Fibroblast of the conjunctiva (primary cell): ENCODE measurements at regions not wholly inside any gene's neighbourhood (a gene's known extent, or its start where the extent isn't known, plus 50 kb on each side); places are given as distances from the start of the nearest gene placed in this dataset.
"Not testable (repeated sequence)": the region's sequence is repeated elsewhere in the genome, so short reads cannot be mapped to it uniquely, and the experiment has no call there.

Experiments
- DNase-seq: peaks from one replicate; pipeline ENCODE4 v3.0.0-alpha.2; 2010; ENCODE audit warnings: low read depth

DNA sequence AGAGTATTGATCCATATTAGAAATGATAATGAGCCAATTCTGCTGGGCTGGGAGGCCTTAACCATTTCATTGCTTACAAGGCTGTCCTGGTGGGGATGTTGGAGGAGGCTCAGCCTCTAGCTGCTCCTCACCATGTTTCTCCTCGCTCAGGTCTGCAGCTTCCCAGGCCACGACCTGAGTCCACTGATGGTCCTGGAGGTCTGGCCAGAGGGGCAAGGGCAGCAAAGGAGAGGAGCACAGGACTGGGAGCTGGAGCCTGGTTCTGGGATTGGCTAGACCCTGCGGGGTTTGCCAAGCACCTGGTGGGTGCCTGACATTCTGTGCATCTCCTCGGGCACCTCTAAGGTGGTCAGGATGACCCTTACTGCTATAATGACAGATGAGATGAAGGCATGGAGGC is 92.6 kb downstream of the KIF26A start:
- no peak for DNase-seq

DNA sequence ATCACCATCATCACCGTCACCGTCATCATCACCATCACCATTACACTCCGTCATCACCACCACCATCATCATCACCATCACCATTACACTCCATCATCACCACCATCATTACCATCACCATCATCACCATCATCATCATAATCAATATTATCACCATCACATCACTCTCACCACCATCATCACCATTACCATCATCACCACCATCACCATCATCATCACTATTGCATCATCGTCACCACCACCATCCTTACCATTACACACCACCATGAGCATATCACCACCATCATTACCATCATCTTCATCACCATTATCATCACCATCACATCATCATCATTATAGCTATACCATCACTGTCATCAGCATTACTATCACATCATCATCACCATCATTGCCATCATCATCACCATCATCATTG is 93.7 kb downstream of the KIF26A start:
- DNase-seq = no peak

DNA sequence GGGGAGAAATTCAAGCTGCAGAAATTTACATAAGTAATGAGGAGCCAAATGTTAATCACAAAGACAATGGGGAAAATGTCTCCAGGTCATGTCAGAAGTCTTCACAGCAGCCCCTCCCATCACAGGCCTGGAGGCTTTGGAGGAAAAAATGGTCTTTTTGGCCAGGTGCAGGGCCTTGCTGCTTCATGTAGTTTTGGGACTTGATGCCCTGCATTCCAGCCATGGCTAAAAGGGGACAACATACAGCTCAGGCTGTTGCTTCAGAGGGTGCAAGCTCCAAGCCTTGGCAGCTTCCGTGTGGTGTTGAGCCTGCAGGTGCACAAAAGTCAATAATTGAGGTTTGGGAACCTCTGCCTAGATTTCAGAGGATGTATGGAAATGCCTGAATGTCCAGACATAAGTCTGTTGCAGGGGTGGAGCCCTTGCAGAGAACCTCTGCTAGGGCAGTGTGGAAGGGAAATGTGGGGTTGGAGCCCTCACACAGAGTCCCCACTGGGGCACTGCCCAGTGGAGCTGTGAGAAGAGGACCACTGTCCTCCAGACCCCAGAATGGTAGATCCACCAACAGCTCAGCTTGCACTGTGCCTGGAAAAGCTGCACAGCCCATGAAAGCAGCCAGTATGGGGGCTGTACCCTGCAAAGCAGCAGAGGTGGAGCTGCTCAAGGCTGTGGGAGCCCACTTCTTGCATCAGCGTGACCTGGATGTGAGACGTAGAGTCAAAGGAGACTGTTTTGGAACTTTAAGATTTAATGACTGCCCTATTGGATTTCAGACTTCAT is 95.8 kb downstream of the KIF26A start:
- not testable (repeated sequence) for DNase-seq

DNA sequence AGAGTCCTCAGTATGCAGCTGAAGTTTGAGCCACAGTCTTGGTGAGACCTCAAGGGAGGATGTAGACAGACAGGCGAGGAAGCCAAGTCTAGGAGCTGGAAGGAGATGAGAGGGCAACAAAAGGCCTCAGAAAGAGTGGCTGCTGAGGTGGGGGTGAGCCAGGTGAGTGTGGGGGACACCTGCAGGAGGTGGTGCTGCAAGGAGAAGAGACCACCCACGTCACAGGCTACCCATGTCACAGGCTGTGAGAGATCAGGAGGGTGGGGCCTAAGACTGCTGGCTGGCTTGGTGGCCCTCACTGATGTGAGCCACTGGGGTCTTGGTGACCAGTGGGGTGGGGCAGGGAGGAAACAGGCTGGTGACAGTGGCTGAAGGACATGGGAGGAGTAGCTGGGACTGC is 97.3 kb downstream of the KIF26A start:
- DNase-seq = no peak

DNA sequence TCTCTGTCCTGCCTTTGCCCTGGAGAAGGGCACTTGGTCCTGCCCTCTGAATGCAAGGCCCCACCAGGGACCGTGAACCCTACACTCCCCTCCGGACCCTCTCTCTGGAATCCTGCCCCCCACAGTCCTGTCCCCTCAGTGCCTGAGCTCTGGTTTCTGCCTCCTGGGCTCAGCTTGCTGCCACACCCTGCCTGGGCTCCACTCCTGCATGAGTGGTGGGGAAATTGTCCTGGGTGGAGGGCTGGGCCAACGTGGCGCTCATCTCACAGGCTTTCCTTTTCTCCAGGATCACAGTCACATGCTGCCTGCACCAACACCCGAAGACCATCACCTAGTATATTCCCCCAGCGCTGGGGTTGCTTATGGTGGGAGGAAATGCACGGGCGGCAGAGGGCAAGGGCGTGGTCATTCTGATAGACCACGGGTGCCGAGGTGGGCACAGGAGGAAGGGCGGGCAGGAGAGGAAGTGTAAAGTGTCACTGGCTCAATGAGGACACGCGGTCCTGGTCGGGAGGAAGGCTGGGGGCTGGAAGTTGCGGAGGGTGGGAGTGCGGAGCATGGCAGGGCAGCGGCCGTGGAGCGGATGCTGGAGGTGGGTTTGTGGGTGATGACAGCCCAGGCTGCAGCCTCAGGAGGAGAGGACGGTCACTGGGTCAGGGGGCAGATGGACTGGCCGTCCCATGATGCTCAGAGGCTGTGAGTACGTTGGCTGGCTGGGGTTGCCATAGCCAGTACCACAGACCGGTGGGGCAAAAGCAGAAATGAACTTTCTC is 99.5 kb downstream of the KIF26A start:
- DNase-seq = no peak

DNA sequence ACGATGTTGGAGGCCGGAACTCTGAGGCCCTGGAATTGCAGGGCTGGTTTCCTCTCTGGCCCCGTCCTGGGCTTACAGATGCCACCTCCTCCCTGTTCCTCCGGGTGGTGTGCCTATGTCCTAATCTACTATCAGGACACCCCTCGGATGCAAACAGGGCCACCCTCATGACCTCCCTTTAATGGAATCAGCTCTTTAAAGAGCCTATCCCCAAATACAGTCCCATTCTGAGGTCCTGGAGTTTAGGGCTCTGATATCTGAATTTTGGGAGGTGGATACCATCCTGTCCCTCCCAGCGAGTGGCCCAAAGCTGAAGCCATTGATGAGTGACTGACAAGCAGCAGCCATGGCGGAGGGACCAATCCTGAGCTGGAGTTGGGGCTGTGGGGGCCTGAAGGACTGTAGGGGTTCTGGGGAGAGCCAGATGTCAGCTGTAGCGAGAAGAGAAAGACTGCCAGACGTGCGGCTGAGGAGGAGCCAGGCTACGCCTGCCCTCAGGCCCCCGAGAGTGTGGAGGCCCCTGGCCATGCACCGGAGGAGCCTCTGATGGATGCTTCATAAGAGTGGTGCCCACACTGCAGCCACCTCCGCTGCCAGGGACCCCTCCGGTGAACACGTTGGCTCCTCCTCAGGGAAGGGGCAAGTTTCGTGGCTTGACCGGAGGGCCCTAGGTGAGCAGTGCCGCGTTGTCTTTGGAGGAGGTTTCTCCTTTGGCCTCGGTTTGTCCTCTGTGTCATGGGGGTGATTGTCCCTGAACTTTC is 100.2 kb downstream of the KIF26A start:
- no peak for DNase-seq

DNA sequence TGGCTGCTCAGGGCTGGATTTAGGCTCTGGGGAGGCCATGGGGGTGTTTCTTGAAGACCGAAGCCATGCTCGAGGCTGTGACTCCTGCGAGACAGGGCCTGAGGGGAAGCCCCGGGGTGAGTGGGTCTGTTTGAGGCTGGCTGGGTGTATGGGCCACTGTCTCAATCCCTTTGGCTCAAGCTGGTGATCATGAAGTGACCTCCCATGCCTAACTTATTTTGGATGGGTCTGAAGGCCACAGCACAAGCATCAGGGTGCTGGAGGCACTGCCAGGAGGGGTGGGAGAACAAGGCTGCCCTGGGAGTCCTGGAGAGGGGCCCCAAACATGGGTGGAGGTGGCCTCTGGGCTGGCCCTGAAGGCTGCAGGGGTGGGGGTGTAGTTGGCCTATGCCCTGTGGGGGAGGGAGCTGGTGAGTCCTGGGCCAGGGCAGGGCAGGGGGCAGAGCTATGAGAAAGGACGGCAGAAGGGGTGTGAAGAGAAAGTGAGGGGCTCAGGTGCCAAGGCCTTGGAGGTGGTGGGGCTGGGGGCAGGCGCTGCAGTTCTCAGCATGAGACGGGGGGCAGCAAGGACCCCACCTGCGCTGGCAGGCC is 100.9 kb downstream of the KIF26A start:
- DNase-seq = no peak

DNA sequence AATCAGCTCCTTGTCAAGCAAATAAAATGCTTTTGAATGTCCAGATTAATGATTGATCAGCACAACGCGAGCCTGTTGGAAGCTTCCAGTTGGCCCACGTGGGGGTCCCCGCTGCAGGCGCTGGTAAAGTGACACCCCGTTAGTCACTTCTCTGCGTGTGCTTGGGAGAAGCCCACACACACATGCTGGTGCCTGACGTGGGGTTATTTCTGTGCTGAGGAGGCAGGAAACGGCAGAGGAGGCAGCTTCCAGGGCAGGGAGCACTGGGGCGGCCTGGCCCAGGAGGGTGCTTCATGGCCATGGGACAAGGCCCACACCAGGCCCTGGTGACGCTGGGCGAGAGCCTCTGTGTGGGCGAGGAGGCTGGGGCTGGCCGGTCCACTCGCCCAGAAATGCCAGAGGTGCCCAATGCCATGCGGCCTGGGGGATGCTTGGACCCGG is 101.5 kb downstream of the KIF26A start:
- no peak for DNase-seq

DNA sequence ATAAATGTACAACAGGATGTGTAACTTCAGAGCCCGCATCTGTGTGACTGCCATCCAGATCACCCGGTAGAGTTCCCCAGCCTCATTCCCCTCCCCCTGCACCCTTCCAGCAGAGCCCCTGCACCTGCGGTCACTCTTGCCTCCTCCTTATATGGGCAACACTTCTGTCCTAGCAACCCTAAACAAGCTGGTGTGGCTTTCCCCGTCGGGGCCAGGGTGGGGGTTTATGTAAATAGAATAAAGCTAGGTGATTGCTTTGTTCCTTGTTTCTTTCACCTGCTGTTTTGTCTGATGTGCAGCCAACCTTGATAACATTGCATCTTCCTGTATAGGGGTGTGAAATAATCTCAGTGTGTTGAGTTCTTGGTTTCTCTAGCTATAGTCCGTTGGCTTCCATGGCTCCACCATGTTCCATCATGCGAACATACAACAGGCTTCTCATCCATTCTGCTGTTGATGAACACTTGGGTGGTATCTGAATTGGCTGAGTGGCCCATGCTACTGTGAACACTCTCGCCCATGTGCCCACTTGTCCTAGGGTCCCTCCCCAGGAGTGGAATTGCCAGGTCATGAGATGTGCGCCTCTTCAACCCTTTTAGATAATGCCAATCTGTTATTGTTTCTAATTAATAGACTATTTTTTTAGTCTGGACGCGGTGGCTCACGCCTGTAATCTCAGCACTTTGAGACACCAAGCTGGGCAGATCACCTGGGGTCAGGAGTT is 102.2 kb downstream of the KIF26A start:
- DNase-seq = no peak

DNA sequence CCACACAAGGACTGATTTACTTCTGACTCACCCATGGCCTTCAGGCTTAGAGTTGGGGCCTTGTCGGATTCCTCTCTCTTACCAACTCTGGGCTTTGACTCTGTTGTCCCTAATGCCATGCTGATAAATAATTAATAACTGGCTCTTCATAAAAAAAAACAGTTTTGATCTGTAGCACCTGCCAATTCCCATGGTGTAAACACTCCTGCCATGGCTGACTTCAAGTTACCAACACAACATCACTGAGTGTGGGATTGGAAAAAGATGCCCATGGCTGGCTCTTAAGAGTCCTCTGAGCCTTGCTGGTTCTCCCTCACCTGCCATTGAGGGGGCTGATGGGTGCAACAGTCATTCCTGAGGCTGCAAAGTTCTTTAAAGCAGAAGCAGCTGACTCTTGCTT is 104.8 kb downstream of the KIF26A start:
- DNase-seq = no peak

DNA sequence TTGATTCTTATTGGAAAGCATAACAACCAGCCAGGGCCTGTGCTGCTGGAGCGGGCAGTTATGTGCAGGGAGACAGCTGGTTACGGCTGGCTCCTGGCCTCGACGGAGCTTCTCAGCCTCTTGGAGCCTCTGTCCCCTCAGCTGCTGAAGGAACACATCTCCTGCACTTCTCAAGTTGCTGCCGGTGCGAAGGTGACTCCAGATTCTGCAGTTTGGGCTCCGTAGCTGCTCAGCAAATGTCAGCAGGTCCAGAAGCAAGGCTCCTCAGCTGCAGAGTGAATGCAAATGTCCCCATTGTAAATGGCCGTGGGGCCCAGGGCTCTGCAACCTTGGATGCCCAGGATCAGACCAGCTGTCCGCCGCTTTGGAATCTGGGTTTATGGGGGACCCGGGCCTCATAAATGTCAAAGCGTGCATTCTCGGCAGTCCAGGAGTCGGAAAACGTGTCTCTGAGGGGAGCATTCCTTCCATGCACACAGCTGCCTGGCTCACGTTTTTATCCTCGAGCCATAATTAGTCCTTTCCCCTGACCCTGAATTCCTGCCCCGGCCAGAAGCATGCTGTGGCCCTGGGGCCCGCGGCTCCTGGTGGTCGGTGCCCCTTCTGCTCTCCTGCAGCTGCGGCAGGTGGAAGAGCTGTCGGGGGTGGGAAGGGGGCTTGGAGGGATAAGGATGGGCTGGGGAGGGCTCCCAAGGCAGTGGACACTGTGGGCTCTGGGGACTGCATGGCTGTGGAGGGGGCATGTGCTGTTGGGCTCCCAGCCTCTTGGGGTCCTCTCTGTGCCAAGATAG is 106.0 kb downstream of the KIF26A start:
- no peak for DNase-seq

DNA sequence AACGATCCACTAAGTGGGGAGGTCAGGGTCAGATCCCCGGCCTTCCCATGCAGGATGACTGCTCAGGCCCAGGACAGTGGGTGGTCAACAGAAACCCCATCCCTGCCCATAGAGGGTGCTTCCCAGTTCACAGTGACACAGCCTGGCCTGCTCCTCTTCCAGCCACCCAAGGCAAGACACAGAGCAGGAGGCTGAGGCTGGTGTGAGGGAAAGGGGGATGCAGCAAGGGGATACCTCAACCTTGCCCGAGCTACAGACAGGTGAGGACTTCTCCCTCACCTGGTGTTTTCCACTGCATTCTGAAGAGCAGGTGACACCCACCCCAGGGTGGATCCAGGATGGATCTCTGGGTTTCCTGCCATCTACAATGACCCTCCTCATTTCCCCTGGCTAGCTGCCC is 106.7 kb downstream of the KIF26A start:
- DNase-seq = no peak

DNA sequence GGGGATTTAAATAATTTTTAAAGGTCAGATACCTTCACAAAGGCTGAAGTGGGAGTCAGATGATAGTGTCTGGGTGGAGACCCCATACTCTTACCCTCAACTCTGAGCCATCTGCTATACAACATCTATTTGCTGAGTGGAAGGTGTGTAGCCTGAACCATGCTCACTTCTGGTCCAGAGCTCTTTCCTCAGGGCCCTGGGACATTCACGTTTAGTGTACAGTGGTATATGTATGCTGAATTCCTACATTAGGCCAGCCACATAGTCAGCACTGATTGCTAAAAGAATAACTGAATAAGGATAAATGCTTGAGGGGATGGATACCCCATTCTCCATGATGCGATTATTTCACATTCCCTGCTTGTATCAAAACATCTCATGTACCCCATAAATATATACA is 107.3 kb downstream of the KIF26A start:
- no peak for DNase-seq

DNA sequence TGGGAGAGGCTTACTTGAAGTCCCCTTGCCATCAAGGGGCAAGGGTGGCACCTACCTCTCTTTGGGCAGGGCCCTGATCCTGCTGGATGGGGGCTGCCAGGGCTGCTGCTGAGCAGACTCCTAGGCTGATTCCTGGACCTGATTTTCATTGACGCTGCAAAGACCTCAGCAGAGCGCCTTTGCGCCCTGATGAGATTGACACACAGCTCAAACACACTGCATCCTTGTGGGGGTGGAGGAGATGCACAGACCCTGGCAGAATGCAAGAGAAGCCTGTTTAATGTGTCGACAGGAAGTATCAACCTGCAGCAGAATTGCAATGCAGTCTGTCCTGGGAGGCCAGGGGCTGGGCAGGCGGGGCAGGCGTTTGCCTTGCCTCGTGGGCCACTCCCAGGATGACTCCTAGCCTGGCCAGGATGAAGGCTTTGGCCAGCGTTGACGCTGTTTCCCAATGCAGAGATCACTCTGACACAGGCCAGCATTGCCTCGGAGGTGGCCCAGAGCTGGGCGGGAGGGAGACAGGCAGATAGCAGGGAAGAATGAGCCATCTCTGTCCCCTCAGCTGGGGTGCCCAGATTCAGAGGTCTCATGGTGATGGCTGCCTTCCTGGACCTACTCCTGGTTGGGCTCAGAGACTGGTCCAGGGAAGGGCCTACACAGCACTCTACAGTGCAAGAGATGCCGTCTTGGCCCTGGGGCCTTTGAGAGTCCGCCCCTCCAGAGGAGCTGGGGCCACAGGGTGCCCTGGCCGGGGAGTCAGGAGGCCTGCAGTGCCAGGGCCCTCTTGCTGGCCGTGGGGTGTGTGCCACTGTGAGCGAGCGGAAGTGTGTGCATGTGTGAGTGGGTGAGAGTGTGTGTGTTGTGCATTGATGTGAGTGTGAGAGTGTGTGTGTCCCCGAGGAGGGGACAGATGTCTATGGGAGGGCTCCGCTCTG is 108.3 kb downstream of the KIF26A start:
- no peak for DNase-seq

DNA sequence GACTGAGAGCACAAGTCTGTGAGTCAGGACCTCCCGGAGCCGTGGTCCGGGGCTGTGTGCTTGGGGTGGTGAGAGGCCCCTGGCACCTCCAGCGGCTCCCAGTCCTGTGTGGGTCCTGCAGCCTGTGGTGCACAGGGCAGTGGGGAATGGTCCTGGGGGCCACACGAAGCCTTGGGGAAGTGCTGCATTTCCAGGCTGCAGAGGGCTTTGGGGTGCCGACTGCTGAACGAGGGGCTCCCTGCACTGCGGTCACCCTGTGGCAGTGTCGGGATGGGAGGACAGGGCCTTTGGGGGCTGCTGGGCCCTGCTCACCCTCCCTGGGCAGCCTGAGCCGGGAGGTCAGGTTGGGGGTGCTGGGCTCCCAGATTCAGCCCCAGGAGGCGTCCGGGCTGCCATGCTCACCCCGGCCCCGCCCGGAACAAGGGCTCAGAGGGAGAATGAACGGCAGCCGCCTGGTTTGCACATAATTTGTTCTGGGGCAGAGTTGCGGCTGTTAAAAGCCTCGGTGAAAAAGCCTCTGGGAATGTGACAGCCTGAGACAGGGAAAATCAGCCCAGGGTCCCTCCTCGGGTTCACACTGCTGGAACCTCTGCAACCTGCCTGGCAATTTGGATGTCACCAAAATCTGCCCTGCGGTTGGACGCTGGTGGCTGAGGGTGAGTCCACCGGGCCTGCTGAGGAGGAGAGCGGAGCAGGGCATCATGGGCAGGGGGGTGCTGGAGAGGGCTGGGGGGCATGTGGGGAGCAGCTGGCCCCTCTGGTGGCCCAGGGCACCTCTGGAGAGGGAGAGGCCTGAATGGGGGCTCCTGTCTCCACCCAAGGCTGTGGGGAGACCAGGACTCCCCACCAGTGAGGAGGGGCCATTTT is 109.2 kb downstream of the KIF26A start:
- no peak for DNase-seq

DNA sequence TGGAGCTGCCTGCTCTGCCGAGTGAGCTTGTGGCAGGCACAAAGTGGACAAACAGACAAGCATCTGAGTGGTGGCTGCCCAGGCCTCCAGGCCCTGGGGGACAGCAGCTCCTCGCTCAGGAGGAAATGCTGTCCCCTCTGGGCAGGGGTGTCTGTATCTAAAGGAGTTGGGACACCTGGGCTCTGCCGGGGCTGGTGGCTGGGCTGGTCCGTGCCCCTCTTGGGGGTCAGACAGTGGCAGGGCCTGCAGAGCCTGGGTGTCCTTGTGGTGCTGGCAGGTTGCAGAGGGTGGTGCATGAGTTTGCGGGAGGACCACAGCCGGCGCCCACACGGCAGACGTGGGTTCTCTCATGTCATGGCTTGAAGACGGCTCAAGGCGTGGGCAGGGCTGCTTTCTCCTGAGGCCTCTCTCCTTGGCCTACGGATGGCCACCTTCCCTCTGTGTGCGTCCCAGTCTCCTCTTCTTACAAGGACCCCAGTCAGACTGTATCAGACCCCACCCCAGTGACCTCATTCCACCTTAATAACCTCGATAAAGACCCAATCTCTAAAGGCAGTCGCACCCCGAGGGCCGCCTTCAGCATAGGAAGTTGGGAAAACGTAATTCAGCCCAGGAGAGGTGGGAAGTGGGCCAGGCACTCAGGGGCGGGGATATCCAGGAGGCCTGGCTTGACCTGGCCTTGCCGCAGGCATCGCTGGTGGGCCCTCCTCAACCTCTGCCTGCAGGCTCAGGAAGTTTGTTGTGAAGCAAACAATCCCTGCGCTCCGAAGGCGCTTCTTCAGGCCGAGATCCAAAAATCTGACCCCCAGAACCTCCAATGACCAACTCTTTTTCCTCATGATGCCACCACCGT is 110.0 kb downstream of the KIF26A start:
- no peak for DNase-seq

DNA sequence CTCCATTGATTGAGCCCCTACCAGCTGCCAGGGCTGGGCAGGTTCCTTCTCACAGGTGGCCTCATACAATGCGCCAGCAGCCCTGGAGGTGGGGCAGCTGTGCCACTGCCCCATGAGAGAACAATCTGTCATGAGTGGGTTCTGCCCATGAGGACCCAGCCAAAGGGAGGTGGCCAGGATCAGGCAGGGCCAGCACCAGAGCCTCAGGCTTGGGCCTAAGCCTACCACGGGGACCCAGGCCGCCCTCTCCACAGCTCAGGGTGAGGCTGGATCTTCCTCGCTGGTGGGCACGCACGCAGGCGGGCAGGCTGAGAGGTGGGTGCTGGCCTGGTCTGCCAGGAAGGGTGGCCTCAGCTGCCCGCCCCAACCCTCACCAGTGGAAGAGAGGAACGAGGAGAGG is 110.7 kb downstream of the KIF26A start:
- no peak for DNase-seq

DNA sequence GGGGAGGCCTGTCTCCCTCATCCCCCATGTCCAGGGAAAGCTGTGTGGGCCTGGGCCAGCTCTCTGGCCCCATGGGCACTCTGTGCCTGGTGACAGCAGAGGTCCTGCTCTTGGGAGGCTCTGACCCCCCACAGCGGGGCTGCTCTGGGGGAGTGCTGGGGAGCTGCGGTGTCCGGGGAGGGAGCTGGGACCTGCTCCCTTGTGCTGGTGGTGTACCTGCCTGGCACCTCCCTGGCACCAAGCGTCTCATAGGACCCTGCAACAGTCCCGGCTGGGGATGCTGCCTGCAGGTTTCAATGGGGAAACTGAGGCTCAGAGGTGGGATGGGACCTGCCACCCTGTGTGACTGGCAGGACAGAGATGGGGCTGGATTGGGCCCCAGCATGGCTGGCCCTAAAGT is 111.3 kb downstream of the KIF26A start:
- no peak for DNase-seq
